CD4-positive, alpha-beta T cell treated with Interleukin-12 subunit alpha and Interleukin-12 subunit beta, for 1 hour (primary cell): ENCODE measurements at regions not wholly inside any gene's neighbourhood (a gene's known extent, or its start where the extent isn't known, plus 50 kb on each side); places are given as distances from the start of the nearest gene placed in this dataset.
"Not testable (repeated sequence)": the region's sequence is repeated elsewhere in the genome, so short reads cannot be mapped to it uniquely, and the experiment has no call there.

ENCODE experiments used
- DNase-seq: peaks from one replicate; pipeline ENCODE4 v3.0.0-alpha.2; 2020

DNA sequence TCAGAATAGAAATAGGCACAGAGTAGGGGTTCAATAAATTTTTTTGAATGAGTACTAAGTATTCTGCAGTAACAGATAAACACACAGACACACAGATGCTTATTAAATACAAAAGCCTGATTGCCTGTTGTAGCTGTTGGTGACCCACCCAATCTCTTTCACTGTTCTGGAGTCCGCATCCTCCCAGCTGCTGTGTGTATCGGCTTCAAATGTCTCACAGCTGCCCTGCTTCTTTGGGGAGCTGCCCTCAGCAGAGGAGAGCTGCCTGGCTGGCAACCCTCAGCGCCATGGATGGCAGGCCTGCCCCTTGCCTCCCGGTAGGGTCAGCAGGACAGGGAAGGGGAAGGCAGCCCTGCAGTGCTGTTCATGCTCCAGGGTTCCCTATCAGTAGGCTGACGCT lies 50.5 kb upstream of the PRNP start:
- DNase-seq = no peak

DNA sequence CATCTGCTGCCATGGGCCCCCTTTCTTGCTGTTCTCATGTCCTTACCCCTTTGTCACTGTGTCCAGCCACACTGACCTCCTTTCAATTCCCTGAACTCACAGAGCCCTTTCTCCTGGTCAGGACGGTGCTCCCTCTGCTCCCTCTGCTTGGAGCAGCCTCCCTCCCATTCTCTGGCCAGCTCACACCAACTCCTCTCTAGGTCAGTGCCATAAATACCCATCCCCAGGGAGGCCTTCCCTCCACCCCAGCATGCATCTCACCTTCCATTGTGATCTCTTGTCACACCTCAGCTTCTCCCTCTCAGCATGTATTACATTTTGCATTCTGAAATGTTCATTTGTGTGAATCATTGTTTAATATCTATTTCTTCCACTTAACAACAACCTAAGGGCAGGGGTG lies 50.9 kb upstream of the PRNP start:
- no peak for DNase-seq

- no peak for DNase-seq
Observed at GRCh38 chr20:4633780-4634179, 52.5 kb upstream of the PRNP start.

- DNase-seq = no peak
Observed at GRCh38 chr20:4633379-4633778, 52.9 kb upstream of the PRNP start.

DNA sequence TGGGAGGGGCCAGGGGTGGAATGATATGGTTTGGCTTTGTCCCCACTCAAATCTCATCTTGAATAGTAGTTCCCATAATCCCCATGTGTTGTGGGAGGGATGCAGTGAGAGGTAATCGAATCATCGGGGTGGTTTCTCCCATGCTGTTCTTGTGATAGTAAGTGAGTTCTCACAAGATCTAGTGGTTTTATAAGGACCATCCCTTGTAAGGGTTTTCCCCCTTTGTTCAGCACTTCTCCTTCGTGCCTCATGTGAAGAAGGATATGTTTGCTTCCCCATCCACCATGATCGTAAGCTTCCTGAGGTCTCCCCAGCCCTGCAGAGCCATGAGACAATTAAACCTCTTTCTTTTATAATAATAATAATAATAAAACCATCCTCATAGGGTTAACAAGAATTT lies 53.4 kb upstream of the PRNP start:
- no peak for DNase-seq

DNA sequence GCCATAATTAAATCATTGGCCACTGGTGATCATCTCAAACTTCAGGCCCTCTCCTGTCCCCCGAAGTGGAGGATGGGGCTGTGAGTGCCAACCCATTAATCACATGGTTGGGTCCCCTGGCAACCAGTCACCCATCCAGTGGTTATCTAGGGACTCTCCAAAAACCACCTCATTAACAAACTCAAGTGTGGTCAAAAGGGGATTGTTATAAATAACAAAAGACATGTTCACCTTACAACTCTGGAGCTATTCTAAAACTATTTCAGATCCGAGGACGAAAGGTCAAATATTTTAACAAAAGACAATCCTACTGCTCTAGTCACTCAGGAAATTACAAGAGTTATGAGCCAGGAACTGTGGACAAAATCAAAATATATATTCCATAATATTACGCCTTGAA lies 60.0 kb upstream of the PRNP start:
- no peak for DNase-seq

- no peak for DNase-seq
Observed at GRCh38 chr20:4625687-4626086, 60.6 kb upstream of the PRNP start.

GRCh38 chr20:4624675-4625336 lies 61.5 kb upstream of the PRNP start:
- not testable (repeated sequence) for DNase-seq

- DNase-seq = not testable (repeated sequence)
Observed at GRCh38 chr20:4619144-4619543, 67.1 kb upstream of the PRNP start.

DNA sequence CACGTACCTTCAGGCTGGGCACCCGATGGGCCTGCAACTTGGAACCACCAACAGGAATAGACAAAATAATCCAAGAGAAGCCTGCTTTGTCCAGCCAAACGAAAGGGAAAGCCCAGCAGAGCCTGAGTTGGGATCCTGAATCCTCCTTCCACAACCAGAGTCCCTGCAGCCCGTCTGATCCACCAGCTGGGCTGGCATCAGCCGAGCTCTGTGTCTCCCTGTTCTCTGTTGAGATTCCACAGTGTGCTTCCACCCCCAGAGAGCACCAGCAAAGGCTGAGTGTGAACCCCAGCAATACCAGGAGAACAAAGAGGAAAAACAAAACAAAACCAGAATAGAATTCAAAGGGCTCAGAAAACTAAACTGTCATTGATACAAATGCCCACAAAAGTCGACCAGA lies 68.8 kb upstream of the PRNP start:
- no peak for DNase-seq

GRCh38 chr20:4617019-4617418 lies 69.2 kb upstream of the PRNP start:
- no peak for DNase-seq

- peak; percentile 78 for DNase-seq
Observed at GRCh38 chr20:4613718-4614620, 72.3 kb upstream of the PRNP start.

DNA sequence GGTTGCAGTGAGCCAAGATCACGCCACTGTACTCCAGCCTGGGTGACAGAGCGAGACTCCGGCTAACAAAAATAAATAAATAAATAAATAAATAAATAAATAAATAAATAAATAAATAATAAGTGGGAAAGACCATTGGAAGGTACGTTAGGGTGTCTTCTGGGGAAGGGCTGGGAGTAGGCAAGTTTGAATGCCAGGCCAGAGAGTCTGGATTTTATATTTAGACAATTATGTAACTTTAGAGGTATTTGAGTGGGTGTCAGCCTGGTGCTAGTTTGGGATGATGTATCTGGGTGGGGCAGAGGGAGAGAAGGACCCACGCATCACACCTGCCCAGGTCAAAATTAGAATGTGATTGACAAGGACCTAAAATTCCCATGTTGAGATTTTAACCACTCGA lies 73.1 kb upstream of the PRNP start:
- no peak for DNase-seq

DNA sequence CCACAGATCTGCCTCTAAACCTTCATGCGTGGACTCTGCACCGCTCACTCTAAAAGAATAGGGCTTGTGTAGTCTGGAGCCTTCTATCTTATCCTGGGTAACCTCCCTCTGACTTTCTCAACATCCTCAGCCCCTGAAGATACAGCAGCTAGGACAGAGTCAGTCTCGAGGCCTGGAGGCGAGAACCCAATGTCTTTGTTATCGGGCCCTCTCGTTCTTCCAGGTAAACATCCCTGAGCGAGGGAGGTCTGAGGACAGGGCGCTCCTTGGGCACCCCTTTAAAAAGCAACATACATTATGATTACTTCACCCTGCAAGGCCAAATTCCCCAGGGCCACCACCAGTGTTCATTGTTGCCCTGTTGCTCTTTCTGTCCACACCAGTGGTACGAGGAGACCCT lies 75.4 kb upstream of the PRNP start:
- no peak for DNase-seq

DNA sequence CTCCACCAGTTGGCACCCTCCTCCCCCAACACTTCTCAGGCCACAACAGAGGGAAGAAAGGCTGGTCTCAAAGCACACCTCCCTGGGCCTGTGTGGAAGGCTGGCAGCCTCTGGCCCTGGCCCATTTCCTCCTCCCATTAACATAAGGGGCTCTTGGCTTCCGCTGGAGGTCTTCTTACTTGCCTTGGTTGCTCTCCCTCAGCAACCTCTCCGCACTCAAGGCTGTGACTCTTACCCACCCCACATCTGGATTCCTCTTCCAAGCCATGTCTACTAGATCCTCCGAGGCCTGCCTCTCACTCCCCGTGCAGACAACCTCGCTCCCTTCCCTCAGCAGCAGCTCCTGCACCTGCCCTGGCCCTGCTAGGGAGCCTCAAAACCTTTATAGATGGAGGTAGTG lies 76.7 kb upstream of the PRNP start:
- DNase-seq = no peak

DNA sequence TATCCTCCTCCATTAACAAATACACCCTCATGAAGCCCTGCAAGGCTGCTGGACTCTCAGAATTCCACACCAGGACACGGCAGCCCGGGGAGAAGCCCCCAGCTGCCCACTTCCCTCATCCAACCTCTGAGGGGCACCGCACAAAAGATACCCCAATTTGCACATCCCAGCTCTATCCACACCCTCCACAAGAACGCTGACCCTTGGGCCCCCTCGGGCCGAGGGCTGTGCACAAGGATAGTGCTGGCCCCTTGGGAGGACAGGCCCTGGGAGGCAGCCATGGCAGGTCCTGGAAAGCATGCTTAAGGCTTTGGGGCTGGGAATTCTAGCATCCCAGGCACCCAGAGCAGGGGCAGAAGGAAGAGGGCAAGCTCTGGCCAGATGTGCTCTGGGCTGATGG lies 77.4 kb upstream of the PRNP start:
- no peak for DNase-seq

- DNase-seq = peak; percentile 73
Observed at GRCh38 chr20:4607287-4607713, 79.0 kb upstream of the PRNP start.

DNA sequence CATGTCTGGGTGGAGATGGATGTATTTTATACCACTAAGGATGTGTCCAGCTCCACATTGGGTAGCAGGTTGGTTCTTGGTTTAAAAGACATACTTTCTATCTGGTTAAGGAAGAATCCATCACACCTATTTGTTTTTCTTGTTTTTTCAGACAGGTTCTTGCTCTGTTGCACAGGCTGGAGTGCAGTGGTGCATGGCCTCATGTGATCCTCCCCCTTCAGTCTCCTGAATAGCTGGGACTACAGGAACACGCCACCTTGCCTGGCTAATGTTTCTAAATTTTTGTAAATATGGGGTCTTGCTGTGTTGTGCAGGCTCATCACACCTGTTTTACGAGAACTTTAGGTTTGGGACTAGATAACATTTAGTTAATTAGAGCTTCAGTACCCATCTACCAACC lies 80.2 kb upstream of the PRNP start:
- no peak for DNase-seq

DNA sequence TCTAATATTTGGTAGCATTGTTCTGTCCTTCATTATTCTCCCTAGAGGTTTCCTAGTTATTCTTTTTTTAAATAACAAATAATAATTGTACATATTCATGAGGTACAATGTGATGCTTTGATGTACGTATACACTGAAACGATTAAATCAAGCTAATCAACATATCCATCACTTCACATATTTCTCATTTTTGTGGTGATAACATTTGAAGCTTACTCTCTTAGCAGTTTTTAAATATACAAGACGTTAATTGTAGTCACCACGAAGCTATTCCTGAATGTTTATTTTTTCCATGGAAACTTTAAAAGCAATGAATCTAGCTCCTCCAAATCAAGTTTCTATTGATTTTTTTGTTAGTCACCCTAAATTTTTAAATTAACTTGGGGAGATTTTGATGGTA lies 81.1 kb upstream of the PRNP start:
- no peak for DNase-seq

DNA sequence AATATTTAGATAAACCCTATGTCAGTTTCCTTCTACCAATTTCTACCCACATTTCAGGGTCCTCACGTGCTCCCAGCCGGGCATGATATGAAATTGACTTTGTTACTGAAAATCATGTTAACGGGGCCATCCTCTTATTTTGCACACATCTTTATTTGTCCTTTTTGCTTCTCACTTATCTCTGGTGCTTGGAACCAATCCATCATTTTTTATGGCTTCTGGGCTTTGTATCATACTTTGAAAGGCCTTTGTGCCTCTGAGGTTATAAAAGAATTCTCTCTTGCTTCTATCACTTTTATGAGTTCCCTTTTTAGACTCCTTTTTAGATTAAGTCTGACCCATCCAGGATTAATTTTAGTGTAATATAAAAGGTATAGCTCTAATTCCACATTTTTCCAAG lies 81.7 kb upstream of the PRNP start:
- no peak for DNase-seq

DNA sequence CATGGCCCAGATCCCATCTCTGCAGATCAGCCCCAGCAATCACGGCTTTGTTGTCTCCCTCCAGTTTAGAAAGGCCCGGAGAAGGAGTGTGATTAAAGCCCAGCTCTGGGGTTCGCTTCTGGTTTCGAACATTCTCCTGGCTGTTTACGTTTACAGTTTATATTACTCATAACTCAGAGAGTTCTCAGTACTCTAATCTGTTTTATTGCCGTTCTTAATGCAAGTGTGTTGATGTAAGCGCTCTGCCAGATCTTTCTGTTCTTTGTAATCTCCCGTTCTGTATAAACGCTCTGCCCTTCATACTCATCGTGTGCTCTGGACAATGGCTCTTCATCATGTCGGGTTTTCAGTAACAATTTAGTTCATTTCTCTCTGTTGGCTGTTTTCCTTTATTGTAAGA lies 82.5 kb upstream of the PRNP start:
- no peak for DNase-seq

DNA sequence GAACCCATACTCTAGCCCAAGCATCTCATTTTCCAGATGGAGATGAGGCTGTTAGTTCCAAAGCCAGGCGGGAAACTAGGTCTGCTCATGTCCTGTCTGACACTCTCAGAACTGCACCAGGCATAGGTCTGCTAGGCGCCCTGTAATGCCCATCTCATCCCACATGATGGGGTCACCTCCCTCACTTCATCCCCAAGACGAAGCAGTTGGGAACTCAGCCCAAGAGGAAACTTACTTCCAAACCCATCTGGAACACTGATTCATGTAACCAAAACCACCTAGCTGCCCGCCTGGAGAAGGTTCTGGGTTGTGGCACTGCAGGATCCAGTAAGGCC lies 84.0 kb upstream of the PRNP start:
- no peak for DNase-seq

DNA sequence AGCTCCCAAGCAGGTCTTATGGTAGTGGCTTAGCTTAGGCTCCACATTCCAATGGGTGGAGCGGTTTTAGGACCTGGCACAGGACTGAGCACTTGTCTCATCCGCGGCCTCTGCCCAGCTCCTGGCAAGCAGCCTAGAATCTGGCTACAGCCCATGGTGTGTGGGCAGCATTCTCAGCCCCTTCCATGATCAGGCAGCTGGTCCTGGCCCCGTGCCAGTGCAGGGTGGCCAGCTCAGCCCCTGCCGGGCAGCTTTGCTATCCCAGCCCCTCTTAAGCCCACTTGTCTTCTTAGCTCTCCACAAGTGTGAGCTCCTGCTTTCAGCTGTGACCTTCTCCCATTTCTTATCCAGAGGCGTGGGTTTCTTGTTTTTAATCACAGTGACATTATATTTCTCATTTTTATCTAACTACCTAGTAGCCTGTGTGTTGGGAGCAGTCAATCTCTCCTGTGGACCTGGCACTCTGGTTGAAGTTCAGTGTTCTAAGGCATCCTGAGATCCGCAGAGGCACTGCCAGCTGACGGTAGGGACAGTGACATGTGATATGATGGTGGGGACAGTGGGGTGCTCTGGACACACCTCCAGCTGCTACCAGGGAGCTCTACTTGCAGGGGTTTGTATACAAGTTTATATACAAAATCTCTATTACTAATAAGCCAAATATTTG lies 84.5 kb upstream of the PRNP start:
- DNase-seq = no peak
